ENCODE measurements at regions not wholly inside any gene's neighbourhood (a gene's known extent, or its start where the extent isn't known, plus 50 kb on each side); places are given as distances from the start of the nearest gene placed in this dataset.

GRCh38 chr1:68717330-68717729, 220.4 kb upstream of the DEPDC1 start:
- DNase-seq (ENCODE audit: low spot score) (no peak), ATAC-seq (no peak)
- Mint-ChIP-seq H3K27ac (no peak overlapping the region), H3K4me1 (no peaks in the 10 kb centered on the region), H3K9me3 (peaks cover 13% of the 10 kb centered on the region), H3K4me3 (no peak overlapping the region), H3K27me3 (ENCODE audit: low read depth) (no peaks in the 10 kb centered on the region; the same call in 1 of the 2 replicates), H3K36me3 (peaks cover 1% of the 10 kb centered on the region; the same call in 1 of the 2 replicates)
- TF ChIP-seq, protein P1, sequence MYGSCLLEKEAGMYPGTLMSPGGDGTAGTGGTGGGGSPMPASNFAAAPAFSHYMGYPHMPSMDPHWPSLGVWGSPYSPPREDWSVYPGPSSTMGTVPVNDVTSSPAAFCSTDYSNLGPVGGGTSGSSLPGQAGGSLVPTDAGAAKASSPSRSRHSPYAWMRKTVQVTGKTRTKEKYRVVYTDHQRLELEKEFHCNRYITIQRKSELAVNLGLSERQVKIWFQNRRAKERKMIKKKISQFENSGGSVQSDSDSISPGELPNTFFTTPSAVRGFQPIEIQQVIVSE (CRISPR knock-in tag; IDR thresholded peaks at IDR 0.05; ENCODE audit: borderline replicate concordance): no peak
- no peak for TF ChIP-seq NR1H2 (CRISPR knock-in tag; IDR thresholded peaks at IDR 0.05)
- no peak for TF ChIP-seq NFE2L1 (CRISPR knock-in tag; IDR thresholded peaks at IDR 0.05)
- TF ChIP-seq TCF7 (CRISPR knock-in tag; IDR thresholded peaks at IDR 0.05; ENCODE audit: low read depth): no peak
- POLR2A ChIA-PET: no interaction called here
- CTCF ChIA-PET: no interaction called here

DNA sequence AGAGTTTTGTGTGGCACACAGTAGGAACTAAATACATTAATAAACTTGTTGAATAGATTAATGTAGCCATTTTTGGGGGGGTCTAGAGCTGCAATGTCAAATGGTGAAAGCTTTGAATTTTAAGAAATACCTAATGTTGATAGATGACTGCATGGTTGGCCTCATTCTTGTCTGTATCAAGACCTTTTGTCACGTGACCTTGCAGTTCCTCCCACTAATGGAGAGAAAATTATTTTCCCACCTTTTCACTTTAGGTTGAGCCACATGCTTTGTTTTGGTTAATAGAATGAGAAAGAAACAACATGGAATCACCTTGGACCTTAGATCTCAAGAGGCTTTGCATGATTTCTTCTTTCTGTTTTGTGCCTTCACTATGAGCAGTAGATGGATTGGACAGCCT, 223.6 kb upstream of the DEPDC1 start:
- Mint-ChIP-seq H3K4me3 (no peak overlapping the region), H3K4me1 (no peaks in the 10 kb centered on the region), H3K9me3 (peaks cover 10% of the 10 kb centered on the region; the same call in 1 of the 2 replicates), H3K27me3 (ENCODE audit: low read depth) (no peaks in the 10 kb centered on the region; the same call in 1 of the 2 replicates), H3K36me3 (no peaks in the 10 kb centered on the region), H3K27ac (no peak overlapping the region)
- CTCF ChIA-PET: no interaction called here
- no peak for TF ChIP-seq TP53 (CRISPR knock-in tag; IDR thresholded peaks at IDR 0.05)
- no peak for TF ChIP-seq TEAD4 (CRISPR knock-in tag; IDR thresholded peaks at IDR 0.05)
- TF ChIP-seq, protein P2, sequence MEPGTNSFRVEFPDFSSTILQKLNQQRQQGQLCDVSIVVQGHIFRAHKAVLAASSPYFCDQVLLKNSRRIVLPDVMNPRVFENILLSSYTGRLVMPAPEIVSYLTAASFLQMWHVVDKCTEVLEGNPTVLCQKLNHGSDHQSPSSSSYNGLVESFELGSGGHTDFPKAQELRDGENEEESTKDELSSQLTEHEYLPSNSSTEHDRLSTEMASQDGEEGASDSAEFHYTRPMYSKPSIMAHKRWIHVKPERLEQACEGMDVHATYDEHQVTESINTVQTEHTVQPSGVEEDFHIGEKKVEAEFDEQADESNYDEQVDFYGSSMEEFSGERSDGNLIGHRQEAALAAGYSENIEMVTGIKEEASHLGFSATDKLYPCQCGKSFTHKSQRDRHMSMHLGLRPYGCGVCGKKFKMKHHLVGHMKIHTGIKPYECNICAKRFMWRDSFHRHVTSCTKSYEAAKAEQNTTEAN (CRISPR knock-in tag; IDR thresholded peaks at IDR 0.05): no peak
- TF ChIP-seq AFF4 (CRISPR knock-in tag; IDR thresholded peaks at IDR 0.05; ENCODE audit: borderline replicate concordance): no peak
- TF ChIP-seq GABPB1 (CRISPR knock-in tag; IDR thresholded peaks at IDR 0.05): no peak
- TF ChIP-seq, protein P3, sequence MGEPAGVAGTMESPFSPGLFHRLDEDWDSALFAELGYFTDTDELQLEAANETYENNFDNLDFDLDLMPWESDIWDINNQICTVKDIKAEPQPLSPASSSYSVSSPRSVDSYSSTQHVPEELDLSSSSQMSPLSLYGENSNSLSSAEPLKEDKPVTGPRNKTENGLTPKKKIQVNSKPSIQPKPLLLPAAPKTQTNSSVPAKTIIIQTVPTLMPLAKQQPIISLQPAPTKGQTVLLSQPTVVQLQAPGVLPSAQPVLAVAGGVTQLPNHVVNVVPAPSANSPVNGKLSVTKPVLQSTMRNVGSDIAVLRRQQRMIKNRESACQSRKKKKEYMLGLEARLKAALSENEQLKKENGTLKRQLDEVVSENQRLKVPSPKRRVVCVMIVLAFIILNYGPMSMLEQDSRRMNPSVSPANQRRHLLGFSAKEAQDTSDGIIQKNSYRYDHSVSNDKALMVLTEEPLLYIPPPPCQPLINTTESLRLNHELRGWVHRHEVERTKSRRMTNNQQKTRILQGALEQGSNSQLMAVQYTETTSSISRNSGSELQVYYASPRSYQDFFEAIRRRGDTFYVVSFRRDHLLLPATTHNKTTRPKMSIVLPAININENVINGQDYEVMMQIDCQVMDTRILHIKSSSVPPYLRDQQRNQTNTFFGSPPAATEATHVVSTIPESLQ (CRISPR knock-in tag; IDR thresholded peaks at IDR 0.05): no peak
- TF ChIP-seq CBFB (CRISPR knock-in tag; IDR thresholded peaks at IDR 0.05; ENCODE audit: low read depth): no peak
- no peak for TF ChIP-seq E2F5 (CRISPR knock-in tag; IDR thresholded peaks at IDR 0.05)
- TF ChIP-seq ZNF512 (CRISPR knock-in tag; IDR thresholded peaks at IDR 0.05; ENCODE audit: borderline replicate concordance): no peak
- TF ChIP-seq ZNF425 (CRISPR knock-in tag; conservative IDR thresholded peaks at IDR 0.05): no peak
- TF ChIP-seq IRF2 (CRISPR knock-in tag; IDR thresholded peaks at IDR 0.05; ENCODE audit: borderline replicate concordance, low read depth): no peak
- no peak for TF ChIP-seq ZNF138 (CRISPR knock-in tag; conservative IDR thresholded peaks at IDR 0.05)
- no peak for TF ChIP-seq JAZF1 (CRISPR knock-in tag; IDR thresholded peaks at IDR 0.05)
- POLR2A ChIA-PET: no interaction called here
- DNase-seq (ENCODE audit: low spot score) (no peak), ATAC-seq (no peak)

All from WTC11 (cell line).